HEK293 (cell line): ENCODE measurements at regions not wholly inside any gene's neighbourhood (a gene's known extent, or its start where the extent isn't known, plus 50 kb on each side); places are given as distances from the start of the nearest gene placed in this dataset.

ENCODE experiments used
- CTCF ChIA-PET: fragments of 350-600 bp; formaldehyde crosslinking; extraction: SDS; loops from one replicate; lab custom pipeline; 2021; ENCODE audit warnings: antibody characterized with exemption; lab: Yijun Ruan, JAX
- POLR2A ChIA-PET: fragments of 300-600 bp; formaldehyde crosslinking; extraction: SDS; loops from one replicate; lab custom pipeline; 2020; ENCODE audit warnings: antibody characterized with exemption, inconsistent platforms; lab: Yijun Ruan, JAX
- H3K27ac ChIP-seq: fragments of 200-500 bp; sonication (Bioruptor generic); 2 replicates; pipeline ENCODE4 v1.5.1; 2014; ENCODE audit warnings: low read depth, low read length, control low read depth, inconsistent platforms; ENCODE audit errors: extremely low read depth
- H3K36me3 ChIP-seq, 2 experiments: fragments of 200-500 bp in 1 of 2; sonication (Bioruptor generic) in 1 of 2; 1 replicate in 1 of 2; 2 replicates in 1 of 2; pipeline ENCODE4 v1.5.1; 2014 to 2017; ENCODE audit warnings: inconsistent platforms in 2 of 2, low read length in 2 of 2; ENCODE audit not compliant: control insufficient read depth in 2 of 2, insufficient read depth in 1 of 2
- H3K4me1 ChIP-seq: fragments of 200-500 bp; sonication (Bioruptor generic); 2 replicates; pipeline ENCODE4 v1.5.1; 2014; ENCODE audit warnings: mild to moderate bottlenecking, low read length, inconsistent platforms; ENCODE audit not compliant: control insufficient read depth, insufficient read depth
- H3K4me3 ChIP-seq: 2 replicates; pipeline ENCODE4 v1.5.1; 2011; ENCODE audit warnings: low read depth, mild to moderate bottlenecking, control low read depth, low read length, moderate library complexity
- H3K9me3 ChIP-seq: fragments of 200-500 bp; sonication (Bioruptor generic); 2 replicates; pipeline ENCODE4 v1.5.1; 2014; ENCODE audit warnings: low read depth, low read length, inconsistent platforms; ENCODE audit not compliant: control insufficient read depth, insufficient read depth
- MEIS1 ChIP-seq: sonication (generic); formaldehyde crosslinking; IDR thresholded peaks from 2 replicates; pipeline ENCODE4 v1.8.1; 2022; ENCODE audit warnings: missing genetic modification reagents, mild to moderate bottlenecking, borderline replicate concordance
- PATZ1 ChIP-seq: fragments of 450-650 bp; formaldehyde crosslinking; IDR thresholded peaks from 2 replicates; pipeline ENCODE4 v1.5.1; 2016; ENCODE audit warnings: missing biosample characterization, missing genetic modification characterization
- PRDM10 ChIP-seq: fragments of 450-650 bp; formaldehyde crosslinking; IDR thresholded peaks from 2 replicates; pipeline ENCODE4 v1.5.1; 2016; ENCODE audit warnings: missing biosample characterization, missing genetic modification characterization
- PRDM6 ChIP-seq: fragments of 450-650 bp; formaldehyde crosslinking; IDR thresholded peaks from 2 replicates; pipeline ENCODE4 v1.5.1; 2017; ENCODE audit warnings: missing biosample characterization, missing genetic modification characterization
- REST ChIP-seq: fragments of 450-650 bp; formaldehyde crosslinking; IDR thresholded peaks from 2 replicates; pipeline ENCODE4 v1.5.1; 2016; ENCODE audit warnings: missing biosample characterization, missing genetic modification characterization
- SP3 ChIP-seq: fragments of 450-650 bp; formaldehyde crosslinking; IDR thresholded peaks from 2 replicates; pipeline ENCODE4 v1.5.1; 2016; ENCODE audit warnings: missing biosample characterization, missing genetic modification characterization
- YY2 ChIP-seq: fragments of 450-650 bp; formaldehyde crosslinking; IDR thresholded peaks from 2 replicates; pipeline ENCODE4 v1.5.1; 2016; ENCODE audit warnings: missing biosample characterization, missing genetic modification characterization
- ZIC2 ChIP-seq: fragments of 450-650 bp; formaldehyde crosslinking; IDR thresholded peaks from 2 replicates; pipeline ENCODE4 v1.5.1; 2016; ENCODE audit warnings: missing biosample characterization, missing genetic modification characterization
- ZNF266 ChIP-seq: fragments of 450-650 bp; formaldehyde crosslinking; IDR thresholded peaks from 2 replicates; pipeline ENCODE4 v1.5.1; 2016; ENCODE audit warnings: missing biosample characterization, missing genetic modification characterization, low read depth
- ZNF37A ChIP-seq: fragments of 450-650 bp; IDR thresholded peaks from 2 replicates; pipeline ENCODE4 v1.5.1; 2018; ENCODE audit warnings: missing biosample characterization, missing genetic modification characterization
- ZNF624 ChIP-seq: fragments of 450-650 bp; formaldehyde crosslinking; IDR thresholded peaks from 2 replicates; pipeline ENCODE4 v1.5.1; 2017; ENCODE audit warnings: missing biosample characterization, missing genetic modification characterization
- ZNF664 ChIP-seq: fragments of 450-650 bp; formaldehyde crosslinking; IDR thresholded peaks from 2 replicates; pipeline ENCODE4 v1.5.1; 2016; ENCODE audit warnings: missing biosample characterization, missing genetic modification characterization
- ZNF670 ChIP-seq: fragments of 450-650 bp; formaldehyde crosslinking; IDR thresholded peaks from 2 replicates; pipeline ENCODE4 v1.5.1; 2016; ENCODE audit warnings: missing biosample characterization, missing genetic modification characterization, low read depth
- ZNF76 ChIP-seq: fragments of 450-650 bp; formaldehyde crosslinking; IDR thresholded peaks from 2 replicates; pipeline ENCODE4; 2016; ENCODE audit warnings: low read depth, missing biosample characterization, missing genetic modification characterization, borderline replicate concordance
- ZNF830 ChIP-seq: fragments of 450-650 bp; IDR thresholded peaks from 2 replicates; pipeline ENCODE4 v1.5.0; 2018; ENCODE audit warnings: missing biosample characterization, missing genetic modification characterization, low read depth, mild to moderate bottlenecking, moderate library complexity
- ZSCAN23 ChIP-seq: fragments of 450-650 bp; formaldehyde crosslinking; IDR thresholded peaks from 2 replicates; pipeline ENCODE4 v1.5.1; 2016; ENCODE audit warnings: missing biosample characterization, missing genetic modification characterization

- TF ChIP-seq PATZ1 (tag by site-specific recombination) (no peak), SP3 (tag by site-specific recombination) (no peak), ZNF670 (tag by site-specific recombination) (no peak), ZNF37A (tag by site-specific recombination) (no peak), ZNF76 (tag by site-specific recombination) (no peak), ZNF266 (tag by site-specific recombination) (no peak)
Measured at GRCh38 chr3:59432665-59433064, 382.8 kb upstream of the CFAP20DC start (continued).

- POLR2A ChIA-PET: no interaction called here
- H3K36me3 ChIP-seq: no peaks in the 10 kb centered on the region
- CTCF ChIA-PET: no interaction called here
Measured at GRCh38 chr3:59430341-59430740, 380.5 kb upstream of the CFAP20DC start.

GRCh38 chr3:59429198-59429597 lies 379.4 kb upstream of the CFAP20DC start:
- Histone ChIP-seq H3K4me3 (no peak overlapping the region), H3K9me3 (no peaks in the 10 kb centered on the region), H3K27ac (no peak overlapping the region), H3K4me1 (no peaks in the 10 kb centered on the region), H3K36me3 (no peaks in the 10 kb centered on the region)
- POLR2A ChIA-PET: no interaction called here
- TF ChIP-seq ZSCAN23: no peak
- no peak for TF ChIP-seq ZNF830 (tag by site-specific recombination)
- TF ChIP-seq REST (tag by site-specific recombination): peak; percentile 57; the same call in 1 of the 2 replicates
- TF ChIP-seq MEIS1 (CRISPR knock-in tag): no peak
- TF ChIP-seq PRDM10 (tag by site-specific recombination): no peak
- no peak for TF ChIP-seq PRDM6 (tag by site-specific recombination)
- no peak for TF ChIP-seq ZNF624 (tag by site-specific recombination)
- no peak for TF ChIP-seq ZNF664 (tag by site-specific recombination)
- CTCF ChIA-PET: interaction anchor here (1.0 kb wide), 1 partner anchor 9 kb away, joined by 3 read pairs; no protein-coding TSS in a partner anchor

More at GRCh38 chr3:59430341-59430740, 380.5 kb upstream of the CFAP20DC start:
- 0 out of 2 replicates have a peak, but pooled peaks have one; percentile 11 for TF ChIP-seq ZIC2 (tag by site-specific recombination)
- no peak for TF ChIP-seq YY2 (tag by site-specific recombination)
- Histone ChIP-seq H3K4me3 (no peak overlapping the region), H3K9me3 (no peaks in the 10 kb centered on the region), H3K4me1 (no peaks in the 10 kb centered on the region), H3K27ac (no peak overlapping the region)
